IMR-90 (cell line): ENCODE measurements at regions not wholly inside any gene's neighbourhood (a gene's known extent, or its start where the extent isn't known, plus 50 kb on each side); places are given as distances from the start of the nearest gene placed in this dataset.

ENCODE experiments used
- ATAC-seq: fragments of 200-7000 bp; cut with Tn5 transposase; 2 replicates; pipeline ENCODE4 v1.9.1; 2020; ENCODE audit warnings: low read depth, mild to moderate bottlenecking, moderate library complexity
- BruUV-seq: library from RNA; stranded (reverse); fragments of 400-500 nt; replicated peaks from 2 replicates; lab custom pipeline; 2021; lab: Mats Ljungman, UMichigan
- CTCF ChIA-PET: fragments of 300-600 bp; formaldehyde crosslinking; extraction: SDS; loops from one replicate; lab custom pipeline; 2021; ENCODE audit warnings: antibody characterized with exemption; lab: Yijun Ruan, JAX
- POLR2A ChIA-PET: fragments of 300-600 bp; sonication (Branson Sonifier 250); formaldehyde crosslinking; loops from one replicate; lab custom pipeline; 2022; ENCODE audit warnings: antibody characterized with exemption; ENCODE audit not compliant: unreplicated experiment; lab: Charles Lee
- DNase-seq: peaks from one replicate; pipeline ENCODE4 v3.0.0; 2013
- H2AFZ ChIP-seq: replicated peaks from 2 replicates; pipeline ENCODE3; 2013; ENCODE audit warnings: low read length, mild to moderate bottlenecking; ENCODE audit not compliant: poor library complexity
- H2AK5ac ChIP-seq: 2 replicates; pipeline ENCODE4 v1.6.1; 2013; ENCODE audit warnings: low read depth, low read length, inconsistent platforms
- H2AK9ac ChIP-seq: replicated peaks from 2 replicates; pipeline ENCODE3; 2013; ENCODE audit warnings: mild to moderate bottlenecking, low read depth, low read length, moderate library complexity; ENCODE audit not compliant: poor library complexity
- H2BK120ac ChIP-seq: 2 replicates; pipeline ENCODE4 v1.6.1; 2013; ENCODE audit warnings: low read depth, low read length, inconsistent platforms
- H2BK15ac ChIP-seq: 3 replicates; pipeline ENCODE4 v1.6.1; 2013; ENCODE audit warnings: low read depth, low read length, inconsistent platforms
- H2BK20ac ChIP-seq: 2 replicates; pipeline ENCODE4 v1.6.1; 2013; ENCODE audit warnings: low read depth, mild to moderate bottlenecking, inconsistent platforms, low read length, moderate library complexity
- H2BK5ac ChIP-seq: 2 replicates; pipeline ENCODE4 v1.6.1; 2013; ENCODE audit warnings: mild to moderate bottlenecking, low read depth, low read length, inconsistent platforms; ENCODE audit not compliant: poor library complexity, severe bottlenecking
- H3K14ac ChIP-seq: replicated peaks from 2 replicates; pipeline ENCODE4 v1.6.1; 2013; ENCODE audit warnings: low read depth, low read length, inconsistent platforms
- H3K18ac ChIP-seq: 2 replicates; pipeline ENCODE4 v1.6.1; 2013; ENCODE audit warnings: low read depth, low read length, control low read depth
- H3K23ac ChIP-seq: 2 replicates; pipeline ENCODE4 v1.6.1; 2013; ENCODE audit warnings: low read depth, low read length, inconsistent platforms
- H3K27ac ChIP-seq: 2 replicates; pipeline ENCODE4 v1.5.1; 2013; ENCODE audit warnings: mild to moderate bottlenecking, control low read depth, low read length; ENCODE audit not compliant: insufficient read depth
- H3K27me3 ChIP-seq: 2 replicates; pipeline ENCODE4 v1.6.1; 2013; ENCODE audit warnings: low read length; ENCODE audit not compliant: control insufficient read depth, insufficient read depth
- H3K36me3 ChIP-seq: 2 replicates; pipeline ENCODE4 v1.6.1; 2013; ENCODE audit warnings: low read length, mixed read lengths; ENCODE audit not compliant: control insufficient read depth, insufficient read depth
- H3K4ac ChIP-seq: 2 replicates; pipeline ENCODE4 v1.6.1; 2013; ENCODE audit warnings: low read depth, low read length, inconsistent platforms
- H3K4me1 ChIP-seq: 2 replicates; pipeline ENCODE4 v1.6.1; 2013; ENCODE audit warnings: low read length, mixed read lengths; ENCODE audit not compliant: control insufficient read depth, insufficient read depth
- H3K4me2 ChIP-seq: 2 replicates; pipeline ENCODE4 v1.6.1; 2013; ENCODE audit warnings: low read depth, mild to moderate bottlenecking, control low read depth, low read length, moderate library complexity
- H3K4me3 ChIP-seq: 2 replicates; pipeline ENCODE4 v1.5.1; 2013; ENCODE audit warnings: low read depth, mild to moderate bottlenecking, control low read depth, low read length, moderate library complexity; ENCODE audit not compliant: insufficient read depth
- H3K56ac ChIP-seq: 2 replicates; pipeline ENCODE4 v1.6.1; 2013; ENCODE audit warnings: low read length, inconsistent platforms; ENCODE audit not compliant: insufficient read depth; ENCODE audit errors: extremely low read depth
- H3K79me1 ChIP-seq, 2 experiments: 2 replicates each; pipeline ENCODE4 v1.6.1; 2013; ENCODE audit warnings: low read length in 2 of 2, inconsistent platforms in 1 of 2, low read depth in 1 of 2
- H3K9ac ChIP-seq: 2 replicates; pipeline ENCODE4 v1.6.1; 2013; ENCODE audit warnings: low read depth, low read length, control low read depth
- H3K9me1 ChIP-seq: 2 replicates; pipeline ENCODE4 v1.6.1; 2013; ENCODE audit warnings: low read length, inconsistent platforms; ENCODE audit not compliant: insufficient read depth
- H3K9me3 ChIP-seq: 2 replicates; pipeline ENCODE4 v1.6.1; 2013; ENCODE audit warnings: low read length; ENCODE audit not compliant: control insufficient read depth, insufficient read depth
- H4K20me1 ChIP-seq: 2 replicates; pipeline ENCODE4 v1.6.1; 2013; ENCODE audit warnings: low read length, inconsistent platforms; ENCODE audit not compliant: insufficient read depth
- H4K5ac ChIP-seq: 2 replicates; pipeline ENCODE4 v1.6.1; 2013; ENCODE audit warnings: mild to moderate bottlenecking, low read depth, low read length, control low read depth
- H4K8ac ChIP-seq, 2 experiments: 2 replicates each; pipeline ENCODE4 v1.6.1; 2013; ENCODE audit warnings: low read depth in 2 of 2, low read length in 2 of 2, control low read depth in 1 of 2, inconsistent platforms in 1 of 2
- H4K91ac ChIP-seq: 2 replicates; pipeline ENCODE4 v1.6.1; 2013; ENCODE audit warnings: low read depth, low read length, inconsistent platforms; ENCODE audit not compliant: insufficient read depth
- CEBPB ChIP-seq: IDR thresholded peaks from 2 replicates; pipeline ENCODE4 v1.6.1; 2012; ENCODE audit warnings: low read depth, low read length, improper control_type of control experiment
- CHD1 ChIP-seq: IDR thresholded peaks from 2 replicates; pipeline ENCODE4 v1.6.1; 2012; ENCODE audit warnings: low read depth, low read length, improper control_type of control experiment
- FOS ChIP-seq: fragments of 150-350 bp; IDR thresholded peaks from 2 replicates; pipeline ENCODE4 v1.6.1; 2016; ENCODE audit warnings: low read depth, low read length
- MAFK ChIP-seq: IDR thresholded peaks from 2 replicates; pipeline ENCODE4 v1.6.1; 2012; ENCODE audit warnings: low read depth, low read length, improper control_type of control experiment
- MAZ ChIP-seq: IDR thresholded peaks from 2 replicates; pipeline ENCODE4 v1.6.1; 2012; ENCODE audit warnings: low read depth, mild to moderate bottlenecking, low read length, improper control_type of control experiment, moderate library complexity, borderline replicate concordance
- MXI1 ChIP-seq: IDR thresholded peaks from 2 replicates; pipeline ENCODE4 v1.6.1; 2012; ENCODE audit warnings: low read depth, mild to moderate bottlenecking, low read length, moderate library complexity, borderline replicate concordance
- NFE2L2 ChIP-seq: fragments of 150-350 bp; IDR thresholded peaks from 2 replicates; pipeline ENCODE4 v1.6.1; 2016; ENCODE audit warnings: low read depth, mild to moderate bottlenecking, low read length
- POLR2A ChIP-seq: IDR thresholded peaks from 2 replicates; pipeline ENCODE4 v1.6.1; 2012; ENCODE audit warnings: mild to moderate bottlenecking, low read depth, low read length
- RCOR1 ChIP-seq: IDR thresholded peaks from 2 replicates; pipeline ENCODE4 v1.6.1; 2012; ENCODE audit warnings: mild to moderate bottlenecking, low read length, improper control_type of control experiment; ENCODE audit not compliant: insufficient replicate concordance
- RFX5 ChIP-seq: IDR thresholded peaks from 2 replicates; pipeline ENCODE4 v1.8.0; 2012; ENCODE audit warnings: low read depth, mild to moderate bottlenecking, low read length, moderate library complexity
- SMC3 ChIP-seq: fragments of 150-350 bp; IDR thresholded peaks from 2 replicates; pipeline ENCODE4 v1.6.1; 2016; ENCODE audit warnings: low read depth, mild to moderate bottlenecking, antibody characterized with exemption, low read length, moderate library complexity
- WGBS, 2 experiments: methylation state at CpG; one replicate each; pipeline versions ENCODE4 v1.1.5 to v1.1.7; 2013; ENCODE audit warnings: missing lambda C conversion rate in 2 of 2; ENCODE audit not compliant: insufficient read length in 1 of 2; ENCODE audit errors: extremely low coverage in 2 of 2; 5-methylcytosine and 5-hydroxymethylcytosine counted together
- dilution Hi-C: fragments of 300-500 bp; cut with HindIII; formaldehyde crosslinking; loops from one replicate; pipeline ENCODE4 v1.14.3; 2018; ENCODE audit warnings: low sequenced_read_pairs; ENCODE audit not compliant: unreplicated experiment
- in situ Hi-C: fragments of 300-500 bp; cut with MboI; formaldehyde crosslinking; loops from 3 replicates; pipeline ENCODE4 v1.14.3; 2019; ENCODE audit warnings: low sequenced_read_pairs, inconsistent platforms, mixed read lengths
- intact Hi-C: fragments of 100-400 bp; cut with micrococcal nuclease; formaldehyde crosslinking; loops from 2 replicates; pipeline ENCODE4 v1.10.0; 2022
- TF ChIP-seq, protein P1 (sequence below): fragments of 150-350 bp; IDR thresholded peaks from 2 replicates; pipeline ENCODE4 v1.6.1; 2016; ENCODE audit warnings: low read depth, mild to moderate bottlenecking, low read length, moderate library complexity, borderline replicate concordance
- TF ChIP-seq, protein P2 (sequence below): conservative IDR thresholded peaks from 2 replicates; pipeline ENCODE4 v1.5.1; 2012; ENCODE audit warnings: mild to moderate bottlenecking, low read depth, low read length, improper control_type of control experiment
- TF ChIP-seq, protein P3 (sequence below): fragments of 150-350 bp; IDR thresholded peaks from 2 replicates; pipeline ENCODE4 v1.6.1; 2017; ENCODE audit warnings: mild to moderate bottlenecking, antibody characterized with exemption, low read length, low read depth

DNA sequence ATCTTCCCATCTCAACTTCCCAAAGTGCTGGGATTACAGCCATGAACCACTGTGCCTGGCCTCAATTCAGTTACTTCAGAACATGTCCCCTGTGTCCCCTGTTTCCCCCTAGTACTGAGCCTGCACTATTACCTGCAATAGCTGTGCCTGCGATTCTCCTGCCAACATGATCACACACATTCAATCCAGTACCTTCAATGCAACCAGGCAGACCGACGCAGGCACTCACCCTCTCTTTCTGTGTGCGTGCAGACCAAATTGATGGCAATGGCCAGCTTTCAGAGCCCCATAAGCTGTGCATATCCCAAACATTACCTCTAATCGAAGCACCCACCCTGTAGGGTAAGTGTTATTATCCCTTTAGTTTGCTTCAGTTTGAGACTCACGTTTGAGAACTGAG lies 73.0 kb upstream of the EPHB3 start:
- Histone ChIP-seq H2BK20ac (no peak overlapping the region), H3K4ac (no peak overlapping the region), H3K27ac (no peak overlapping the region), H4K91ac (no peak overlapping the region), H3K9me1 (0 out of 2 replicates have a peak, but pooled peaks cover 2% of the 10 kb centered on the region), H3K27me3 (peaks cover 54% of the 10 kb centered on the region), H3K9me3 (no peaks in the 10 kb centered on the region), H4K20me1 (no peaks in the 10 kb centered on the region), H3K4me3 (no peak overlapping the region), H3K79me1 (no peaks in the 10 kb centered on the region), H2AFZ (no peak overlapping the region), H3K56ac (no peak overlapping the region), H3K14ac (no peak overlapping the region), H3K9ac (no peak overlapping the region), H3K4me2 (no peak overlapping the region), H4K5ac (no peak overlapping the region), H2BK120ac (no peak overlapping the region), H2AK9ac (no peak overlapping the region), H3K23ac (no peak overlapping the region), H2BK5ac (no peak overlapping the region), H3K36me3 (no peaks in the 10 kb centered on the region), H2AK5ac (no peak overlapping the region), H4K8ac (no peak overlapping the region), H2BK15ac (no peak overlapping the region), H3K4me1 (no peaks in the 10 kb centered on the region; the same call in 1 of the 2 replicates), H3K18ac (no peak overlapping the region)
- dilution Hi-C loops, result no loop called here
- TF ChIP-seq RCOR1 (no peak), CHD1 (no peak), FOS (no peak), POLR2A (no peak), MXI1 (no peak), MAZ (no peak), MAFK (no peak), NFE2L2 (no peak), RFX5 (no peak), CEBPB (no peak), SMC3 (no peak)
- TF ChIP-seq, protein P1, sequence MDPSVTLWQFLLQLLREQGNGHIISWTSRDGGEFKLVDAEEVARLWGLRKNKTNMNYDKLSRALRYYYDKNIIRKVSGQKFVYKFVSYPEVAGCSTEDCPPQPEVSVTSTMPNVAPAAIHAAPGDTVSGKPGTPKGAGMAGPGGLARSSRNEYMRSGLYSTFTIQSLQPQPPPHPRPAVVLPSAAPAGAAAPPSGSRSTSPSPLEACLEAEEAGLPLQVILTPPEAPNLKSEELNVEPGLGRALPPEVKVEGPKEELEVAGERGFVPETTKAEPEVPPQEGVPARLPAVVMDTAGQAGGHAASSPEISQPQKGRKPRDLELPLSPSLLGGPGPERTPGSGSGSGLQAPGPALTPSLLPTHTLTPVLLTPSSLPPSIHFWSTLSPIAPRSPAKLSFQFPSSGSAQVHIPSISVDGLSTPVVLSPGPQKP, result no peak
- TF ChIP-seq, protein P2, sequence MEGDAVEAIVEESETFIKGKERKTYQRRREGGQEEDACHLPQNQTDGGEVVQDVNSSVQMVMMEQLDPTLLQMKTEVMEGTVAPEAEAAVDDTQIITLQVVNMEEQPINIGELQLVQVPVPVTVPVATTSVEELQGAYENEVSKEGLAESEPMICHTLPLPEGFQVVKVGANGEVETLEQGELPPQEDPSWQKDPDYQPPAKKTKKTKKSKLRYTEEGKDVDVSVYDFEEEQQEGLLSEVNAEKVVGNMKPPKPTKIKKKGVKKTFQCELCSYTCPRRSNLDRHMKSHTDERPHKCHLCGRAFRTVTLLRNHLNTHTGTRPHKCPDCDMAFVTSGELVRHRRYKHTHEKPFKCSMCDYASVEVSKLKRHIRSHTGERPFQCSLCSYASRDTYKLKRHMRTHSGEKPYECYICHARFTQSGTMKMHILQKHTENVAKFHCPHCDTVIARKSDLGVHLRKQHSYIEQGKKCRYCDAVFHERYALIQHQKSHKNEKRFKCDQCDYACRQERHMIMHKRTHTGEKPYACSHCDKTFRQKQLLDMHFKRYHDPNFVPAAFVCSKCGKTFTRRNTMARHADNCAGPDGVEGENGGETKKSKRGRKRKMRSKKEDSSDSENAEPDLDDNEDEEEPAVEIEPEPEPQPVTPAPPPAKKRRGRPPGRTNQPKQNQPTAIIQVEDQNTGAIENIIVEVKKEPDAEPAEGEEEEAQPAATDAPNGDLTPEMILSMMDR, result no peak
- TF ChIP-seq, protein P3, sequence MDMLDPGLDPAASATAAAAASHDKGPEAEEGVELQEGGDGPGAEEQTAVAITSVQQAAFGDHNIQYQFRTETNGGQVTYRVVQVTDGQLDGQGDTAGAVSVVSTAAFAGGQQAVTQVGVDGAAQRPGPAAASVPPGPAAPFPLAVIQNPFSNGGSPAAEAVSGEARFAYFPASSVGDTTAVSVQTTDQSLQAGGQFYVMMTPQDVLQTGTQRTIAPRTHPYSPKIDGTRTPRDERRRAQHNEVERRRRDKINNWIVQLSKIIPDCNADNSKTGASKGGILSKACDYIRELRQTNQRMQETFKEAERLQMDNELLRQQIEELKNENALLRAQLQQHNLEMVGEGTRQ, result no peak
- in situ Hi-C loops, result no loop called here
- DNase-seq (no peak), ATAC-seq (no peak)
- ChIA-PET POLR2A (no interaction called here), CTCF (no interaction called here)
- 83% methylated on average over 3 of the region's 6 CpGs; no CpG with 5 or more reads in 1 of the 2 experiments for WGBS, 2 experiments
- BruUV-seq, result no TSS peak
- intact Hi-C loops, result no loop called here
